ENCODE measurements at regions not wholly inside any gene's neighbourhood (a gene's known extent, or its start where the extent isn't known, plus 50 kb on each side); places are given as distances from the start of the nearest gene placed in this dataset.

GRCh38 chr10:113259576-113260226 lies 293.2 kb upstream of the HABP2 start:
- DNase-seq (ENCODE audit: low spot score) = no peak

DNA sequence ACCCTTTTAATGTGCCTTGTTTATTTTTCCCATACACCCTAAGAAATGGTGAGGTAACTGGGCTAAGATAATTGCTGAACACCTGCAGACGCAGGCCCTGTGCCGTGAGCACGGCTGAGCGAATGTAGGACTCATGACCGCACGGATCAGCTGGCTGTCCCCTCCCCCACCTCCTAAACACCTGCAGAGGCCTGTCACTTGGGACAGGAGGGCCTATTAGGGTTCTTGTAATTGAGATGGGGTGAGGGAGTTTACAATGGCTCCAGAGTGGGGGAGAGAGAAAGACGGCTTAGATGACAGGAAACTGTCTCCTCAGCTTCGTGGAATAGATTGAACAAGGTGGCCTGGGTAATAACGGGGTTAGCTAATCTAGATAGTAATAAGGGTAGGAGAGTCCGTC lies 291.7 kb upstream of the HABP2 start:
- no peak for DNase-seq (ENCODE audit: low spot score)

DNA sequence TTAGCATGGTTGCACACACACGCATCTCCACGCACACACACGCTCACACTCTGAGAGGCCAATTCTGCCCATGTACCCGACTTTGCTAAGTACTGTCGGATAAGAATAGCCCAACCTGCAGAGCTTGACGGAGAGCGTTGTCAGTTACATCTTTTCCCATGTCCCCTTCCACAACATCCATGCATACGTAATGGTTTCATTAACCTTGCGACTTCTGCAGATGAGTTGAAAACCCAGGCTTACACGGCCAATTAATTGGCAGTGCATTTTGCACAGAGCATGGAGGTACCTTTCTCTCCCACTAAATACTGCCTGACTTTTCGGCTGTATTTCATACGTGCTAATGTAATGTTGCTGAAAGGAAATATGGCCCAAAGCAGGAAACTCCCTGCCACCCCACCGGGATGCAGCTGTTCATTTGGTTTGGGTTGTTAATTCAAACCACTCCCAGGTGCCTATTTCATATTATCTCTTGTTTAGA lies 291.2 kb upstream of the HABP2 start:
- DNase-seq (ENCODE audit: low spot score) = no peak

DNA sequence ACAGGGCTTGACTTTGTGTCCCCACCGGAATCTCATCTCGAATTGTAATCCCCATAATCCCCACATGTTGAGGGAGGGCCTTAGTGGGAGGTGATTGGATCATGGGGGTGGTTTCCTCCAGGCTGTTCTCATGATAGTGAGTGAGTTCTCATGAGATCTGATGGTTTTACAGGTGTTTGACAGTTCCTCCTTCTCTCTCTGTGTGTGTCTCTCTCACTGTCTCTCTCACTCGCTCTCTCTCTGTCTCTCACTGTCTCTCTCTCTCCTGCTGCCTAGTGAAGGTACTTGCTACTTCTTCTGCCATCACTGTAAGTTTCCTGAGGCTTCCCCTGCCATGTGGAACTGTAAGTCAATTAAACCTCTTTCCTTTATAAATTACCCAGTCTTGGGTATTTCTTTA lies 289.8 kb upstream of the HABP2 start:
- no peak for DNase-seq (ENCODE audit: low spot score)

DNA sequence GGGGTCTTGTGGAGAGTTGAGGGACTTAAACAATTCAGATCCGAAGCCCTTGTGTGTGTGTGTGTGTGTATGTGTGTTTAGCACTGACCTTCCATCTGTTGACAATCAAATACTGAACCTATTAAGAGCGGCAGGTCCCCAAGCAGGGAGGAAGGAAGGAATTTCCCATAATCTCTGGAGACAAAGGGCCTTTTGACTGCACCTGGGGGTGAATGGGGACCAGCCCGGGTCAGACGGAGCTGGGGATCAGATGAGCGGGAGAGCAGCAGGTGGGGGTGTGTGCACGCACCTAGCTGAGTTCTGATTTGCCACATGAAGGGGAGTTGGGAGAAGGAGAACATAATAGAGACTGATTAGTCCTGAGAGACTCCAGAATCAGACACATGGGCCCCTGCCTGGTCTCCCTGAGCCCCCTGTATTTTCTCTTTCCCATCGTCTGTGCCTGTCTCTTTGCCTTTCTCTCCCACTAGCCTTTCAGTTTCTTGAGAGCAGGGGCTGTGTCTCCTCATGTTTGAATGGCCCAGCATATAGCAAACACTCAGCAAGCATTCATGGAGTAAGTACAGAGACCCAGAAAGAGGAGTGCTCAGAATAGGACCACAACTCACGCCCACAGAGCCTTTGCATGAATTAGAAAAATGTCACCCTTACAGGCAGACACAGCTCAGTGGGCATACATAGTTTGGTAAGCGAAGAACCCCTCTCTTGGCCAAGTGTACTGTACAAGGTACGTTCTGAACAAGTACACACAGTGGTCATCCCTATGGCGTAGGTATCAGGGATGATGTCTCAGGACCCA lies 288.3 kb upstream of the HABP2 start:
- DNase-seq (ENCODE audit: low spot score) = peak; percentile 15

- DNase-seq (ENCODE audit: low spot score) = no peak
Measured at GRCh38 chr10:113266147-113266546, 286.7 kb upstream of the HABP2 start.

GRCh38 chr10:113267619-113268562 lies 285.0 kb upstream of the HABP2 start:
- no peak for DNase-seq (ENCODE audit: low spot score)

DNA sequence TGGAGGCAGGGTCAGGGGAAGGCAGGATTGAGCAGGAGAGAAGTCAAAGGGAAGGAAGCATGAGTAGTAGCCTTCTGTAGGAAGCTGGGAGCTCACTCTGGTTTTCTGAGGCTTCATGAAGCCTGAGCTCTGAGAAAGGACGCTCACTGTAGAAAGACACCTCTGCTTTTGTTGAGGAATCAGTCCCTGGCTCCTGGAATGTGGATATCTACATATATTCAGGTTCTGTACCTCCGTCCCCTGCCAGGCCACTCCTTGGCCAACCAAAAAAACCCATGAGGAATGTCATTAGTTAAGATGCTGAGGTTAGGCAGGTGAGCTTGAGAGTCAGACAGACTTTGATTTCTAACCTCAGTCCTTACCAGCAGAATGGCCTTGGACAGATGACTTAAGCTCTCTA lies 283.5 kb upstream of the HABP2 start:
- no peak for DNase-seq (ENCODE audit: low spot score)

DNA sequence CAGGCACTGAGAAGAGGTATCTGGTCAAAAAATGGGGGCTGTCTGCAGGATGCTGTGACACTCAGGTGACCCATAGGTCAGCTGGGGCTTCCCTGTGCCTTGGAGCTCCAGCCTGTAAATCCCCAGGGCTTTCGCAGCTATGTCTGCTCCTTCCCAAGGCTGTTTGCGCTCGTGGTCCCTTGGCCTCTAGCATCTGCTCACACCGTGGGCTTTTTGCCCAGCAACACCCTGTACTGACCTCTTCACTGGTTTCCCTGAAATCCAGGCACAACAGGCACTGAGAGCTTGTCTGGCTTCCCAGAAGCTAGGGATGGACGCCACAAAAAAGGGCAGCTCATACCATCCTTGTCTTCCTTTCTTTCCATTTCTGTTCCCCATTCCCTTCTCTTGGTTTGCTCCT lies 280.3 kb upstream of the HABP2 start:
- no peak for DNase-seq (ENCODE audit: low spot score)

GRCh38 chr10:113273181-113274163 lies 279.4 kb upstream of the HABP2 start:
- no peak for DNase-seq (ENCODE audit: low spot score)

DNA sequence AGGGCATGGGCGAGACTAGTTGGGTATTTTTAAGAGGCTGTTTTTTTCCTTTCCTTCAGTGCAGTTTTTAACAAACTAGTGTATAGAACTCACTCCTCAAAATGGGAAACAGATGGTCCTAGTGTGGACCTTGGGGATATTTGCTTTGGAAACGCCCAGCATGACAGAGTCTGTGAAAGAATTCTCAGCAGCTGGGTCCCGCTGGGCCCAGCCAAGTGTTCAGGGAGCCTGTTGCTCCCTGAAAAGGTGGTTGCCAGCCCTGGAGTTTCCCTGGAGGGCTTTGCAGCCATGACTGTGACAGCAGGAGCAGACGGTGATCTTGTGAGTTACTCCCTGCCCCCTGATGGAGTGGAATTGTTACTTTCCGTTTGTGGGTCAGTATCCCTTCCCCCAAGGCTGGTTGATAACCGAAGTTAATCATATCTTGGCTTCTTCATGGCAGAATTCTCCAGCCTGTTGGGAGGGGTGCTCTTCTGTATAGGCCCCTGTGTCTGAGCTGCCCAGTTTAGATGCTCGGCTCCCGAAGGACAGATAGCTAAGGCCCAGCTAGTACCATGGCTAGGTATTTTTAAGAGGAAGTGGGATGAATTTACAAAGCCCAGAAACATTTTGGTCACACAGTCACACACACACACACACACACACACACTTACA lies 278.6 kb upstream of the HABP2 start:
- no peak for DNase-seq (ENCODE audit: low spot score)

GRCh38 chr10:113278221-113278620 lies 274.6 kb upstream of the HABP2 start:
- no peak for DNase-seq (ENCODE audit: low spot score)

DNA sequence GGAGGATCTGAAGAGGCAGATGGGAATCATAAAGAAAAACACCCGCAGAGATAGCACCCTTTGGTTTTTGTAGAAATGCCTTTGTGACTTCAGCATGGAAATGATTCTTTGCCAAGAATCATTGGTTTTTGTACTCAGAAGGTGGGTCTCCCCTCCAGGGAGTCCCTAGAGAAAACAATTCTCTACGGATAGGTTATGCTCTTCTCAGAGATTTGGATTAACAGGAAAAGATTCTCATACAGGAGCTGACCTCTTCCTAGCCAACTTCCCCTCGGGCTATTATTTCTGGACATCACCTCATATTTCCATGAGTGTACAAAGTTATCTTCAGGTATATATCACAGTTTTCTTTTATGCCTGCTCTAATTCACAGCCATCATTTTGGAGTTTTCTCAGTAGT lies 274.2 kb upstream of the HABP2 start:
- DNase-seq (ENCODE audit: low spot score) = no peak

GRCh38 chr10:113279262-113279661 lies 273.6 kb upstream of the HABP2 start:
- DNase-seq (ENCODE audit: low spot score) = no peak

DNA sequence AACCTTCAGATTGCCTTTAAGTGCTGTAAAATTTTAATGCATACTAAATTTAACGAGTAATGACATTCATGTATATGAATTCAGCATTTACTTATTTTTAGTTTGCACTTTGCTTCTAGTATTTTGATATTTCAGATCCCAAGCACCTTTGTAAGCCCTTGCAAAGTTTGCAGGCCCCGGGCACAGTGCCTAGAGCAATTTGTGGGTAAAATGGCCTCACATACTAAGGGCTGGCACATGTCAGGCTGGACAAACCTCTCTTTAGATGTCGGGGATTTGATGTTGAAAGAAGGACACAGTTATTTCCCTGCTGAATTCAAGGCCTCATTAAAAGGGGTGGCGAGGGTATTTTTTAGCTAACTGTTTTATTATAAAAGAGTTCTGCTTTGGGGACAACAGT lies 270.3 kb upstream of the HABP2 start:
- DNase-seq (ENCODE audit: low spot score) = no peak

DNA sequence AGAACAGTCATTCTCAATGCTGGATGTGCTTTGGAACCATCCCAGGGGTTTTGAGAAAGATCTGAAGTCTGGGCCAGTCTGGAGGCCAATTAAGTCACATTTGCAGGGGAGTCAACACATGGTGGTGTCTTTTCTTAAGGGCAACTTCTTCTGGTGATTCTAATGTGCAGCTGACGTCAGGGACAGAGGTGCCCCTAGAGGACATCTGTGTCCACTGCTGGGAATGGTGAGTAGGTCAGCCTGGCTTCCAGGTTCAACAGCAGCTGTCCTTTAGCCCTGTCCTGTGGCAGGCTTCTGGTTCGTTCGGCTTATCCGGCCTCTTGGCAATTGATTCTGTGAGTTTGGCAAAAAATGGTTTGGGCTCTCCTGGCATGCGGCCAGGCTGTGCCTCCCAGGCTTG lies 269.7 kb upstream of the HABP2 start:
- no peak for DNase-seq (ENCODE audit: low spot score)

- no peak for DNase-seq (ENCODE audit: low spot score)
Measured at GRCh38 chr10:113284635-113285034, 268.2 kb upstream of the HABP2 start.

DNA sequence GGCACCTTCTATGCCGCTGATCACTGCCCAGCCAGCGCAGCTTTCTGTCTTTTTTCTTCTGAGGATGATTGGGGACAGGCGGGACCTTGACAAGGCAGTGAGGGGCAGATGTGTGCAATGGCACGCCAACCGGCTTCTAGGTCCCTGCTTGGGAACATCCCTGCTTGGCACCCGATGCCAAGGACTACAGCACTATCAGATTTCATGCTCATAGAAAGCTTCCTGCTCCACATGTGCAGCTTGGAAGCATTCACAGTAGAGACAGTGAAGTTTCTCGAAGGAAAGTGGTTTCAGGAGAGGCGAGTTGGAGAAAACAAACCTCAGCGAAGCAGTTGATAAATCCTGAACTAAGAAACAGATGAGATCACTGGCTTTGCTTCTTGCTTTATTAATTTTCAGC lies 267.5 kb upstream of the HABP2 start:
- DNase-seq (ENCODE audit: low spot score) = no peak

GRCh38 chr10:113287592-113287991 lies 265.3 kb upstream of the HABP2 start:
- no peak for DNase-seq (ENCODE audit: low spot score)

- no peak for DNase-seq (ENCODE audit: low spot score)
Measured at GRCh38 chr10:113290137-113290536, 262.7 kb upstream of the HABP2 start.

DNA sequence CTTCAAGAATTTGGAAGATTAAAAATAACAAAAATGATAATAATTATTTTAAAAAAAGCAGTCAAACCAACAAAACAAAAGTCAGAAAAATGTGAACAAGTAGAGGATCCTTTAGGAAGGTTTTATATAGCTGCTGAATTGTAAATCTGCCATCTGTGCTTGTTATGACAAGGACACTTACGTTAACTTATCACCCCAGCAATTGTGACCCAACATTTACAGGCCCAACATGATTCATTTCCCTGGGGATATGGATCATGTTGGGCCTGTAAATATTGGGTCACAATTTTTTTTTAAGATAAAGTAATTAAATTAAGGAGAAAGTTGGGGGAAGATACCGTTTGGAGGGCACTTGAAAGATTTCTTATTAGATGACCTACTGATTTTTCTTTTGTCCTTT lies 261.4 kb upstream of the HABP2 start:
- no peak for DNase-seq (ENCODE audit: low spot score)
